Activated naive CD8-positive, alpha-beta T cell treated with anti-CD3 and anti-CD28 coated beads, Interleukin-2, amount 50 U/mL, for 24 hours (primary cell): ENCODE measurements at regions not wholly inside any gene's neighbourhood (a gene's known extent, or its start where the extent isn't known, plus 50 kb on each side); places are given as distances from the start of the nearest gene placed in this dataset.
"Not testable (repeated sequence)": the region's sequence is repeated elsewhere in the genome, so short reads cannot be mapped to it uniquely, and the experiment has no call there.

ENCODE experiments used
- ATAC-seq: fragments of 150-1000 bp; cut with Tn5 transposase; one replicate; pipeline ENCODE4 v1.10.0; 2021
- DNase-seq: peaks from one replicate; pipeline ENCODE4 v3.0.0; 2021
- H3K27ac Mint-ChIP-seq: one replicate; pipeline ENCODE4 v1.8.0; 2021; ENCODE audit warnings: mild to moderate bottlenecking, mixed read lengths
- H3K27me3 Mint-ChIP-seq: one replicate; pipeline ENCODE4 v1.8.0; 2021; ENCODE audit warnings: mixed read lengths
- H3K36me3 Mint-ChIP-seq: one replicate; pipeline ENCODE4 v1.8.0; 2021; ENCODE audit warnings: low read depth, mixed read lengths
- H3K4me1 Mint-ChIP-seq: one replicate; pipeline ENCODE4 v1.8.0; 2021; ENCODE audit warnings: mixed read lengths
- H3K4me3 Mint-ChIP-seq: one replicate; pipeline ENCODE4 v1.8.0; 2021; ENCODE audit warnings: mild to moderate bottlenecking, moderate library complexity, mixed read lengths
- H3K9me3 Mint-ChIP-seq: one replicate; pipeline ENCODE4 v1.8.0; 2021; ENCODE audit warnings: mixed read lengths

DNA sequence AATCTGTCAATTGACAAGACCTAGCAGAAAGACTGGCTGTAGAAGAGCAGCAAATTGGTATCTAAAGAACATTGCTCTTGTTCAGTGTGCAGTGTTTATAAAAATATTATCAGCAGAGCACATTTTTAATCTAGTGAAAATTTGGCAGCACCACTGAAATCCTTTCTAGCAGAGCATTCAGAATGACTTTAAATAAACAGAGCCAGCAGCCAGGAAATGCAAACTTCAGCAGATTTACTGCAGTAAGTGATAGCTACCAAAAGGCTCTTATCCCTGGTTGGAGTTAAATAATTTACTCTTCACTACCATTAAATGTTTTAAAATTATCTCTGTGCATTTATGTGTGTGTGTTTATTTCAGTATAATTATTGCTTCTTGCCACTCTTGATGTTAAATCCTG, 590.9 kb upstream of the CITED2 start:
- Mint-ChIP-seq H3K9me3 (no peaks in the 10 kb centered on the region), H3K27ac (no peak overlapping the region), H3K4me3 (no peak overlapping the region), H3K4me1 (peaks cover 1% of the 10 kb centered on the region), H3K36me3 (no peaks in the 10 kb centered on the region), H3K27me3 (peaks cover 5% of the 10 kb centered on the region)
- ATAC-seq (no peak), DNase-seq (no peak)

DNA sequence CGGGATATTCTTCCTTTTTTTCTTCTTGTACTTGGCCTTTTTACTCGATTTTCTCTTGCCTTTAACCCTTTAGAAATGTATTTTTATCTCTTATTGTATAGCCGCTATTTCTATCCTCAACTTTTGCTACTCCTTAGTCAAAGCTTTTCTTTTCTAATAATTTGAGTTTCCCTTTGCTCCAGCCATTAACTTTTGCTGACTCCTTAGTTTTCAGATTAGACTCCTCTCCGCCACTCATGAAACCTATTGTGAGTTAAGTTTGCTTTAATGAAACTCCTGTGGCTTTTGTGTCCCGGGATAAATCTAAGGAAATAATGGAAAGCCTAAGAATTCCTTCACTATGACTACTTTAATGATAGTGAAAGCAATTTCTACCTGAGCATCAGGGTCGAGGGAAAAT, 590.3 kb upstream of the CITED2 start:
- no peaks in the 10 kb centered on the region for H3K36me3 Mint-ChIP-seq
- no peaks in the 10 kb centered on the region for H3K4me1 Mint-ChIP-seq
- ATAC-seq (no peak), DNase-seq (no peak)
- peaks cover 2% of the 10 kb centered on the region for H3K27me3 Mint-ChIP-seq
- no peak overlapping the region for H3K27ac Mint-ChIP-seq
- no peaks in the 10 kb centered on the region for H3K9me3 Mint-ChIP-seq
- no peak overlapping the region for H3K4me3 Mint-ChIP-seq

DNA sequence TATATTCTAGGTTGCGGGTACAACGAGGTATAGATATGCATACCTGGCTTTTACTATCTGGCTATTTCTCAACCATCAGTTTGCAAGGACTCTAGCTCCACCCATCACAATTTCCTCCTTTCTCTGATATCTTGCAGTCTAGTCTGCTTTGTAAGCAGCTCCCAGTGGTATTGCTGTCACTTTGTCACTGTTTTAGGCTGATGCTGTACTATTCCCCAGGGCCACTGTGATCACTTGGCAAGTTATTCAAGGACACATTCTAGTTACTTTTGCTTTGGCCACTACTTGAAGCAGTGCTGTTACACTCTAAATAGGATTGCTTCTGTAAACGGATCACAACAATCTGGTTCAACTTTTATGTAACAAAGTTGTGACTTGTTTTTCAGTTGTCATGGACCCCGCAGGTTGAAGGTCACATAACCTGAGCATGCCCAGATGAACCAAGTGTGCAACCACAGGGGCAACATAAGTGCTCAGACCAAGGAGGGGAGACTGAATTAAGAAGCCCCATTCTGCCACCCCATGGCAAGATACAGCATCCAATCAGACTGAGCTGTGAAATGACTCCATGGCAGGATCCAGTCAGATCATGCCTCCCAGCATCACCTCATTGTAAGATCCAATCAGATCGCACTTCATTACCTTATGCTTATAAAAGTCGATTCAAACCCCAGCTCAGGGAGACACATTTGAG, 588.4 kb upstream of the CITED2 start:
- H3K4me3 Mint-ChIP-seq = no peak overlapping the region
- no peaks in the 10 kb centered on the region for H3K4me1 Mint-ChIP-seq
- H3K27ac Mint-ChIP-seq = no peak overlapping the region
- peaks cover 2% of the 10 kb centered on the region for H3K27me3 Mint-ChIP-seq
- no peaks in the 10 kb centered on the region for H3K36me3 Mint-ChIP-seq
- H3K9me3 Mint-ChIP-seq = no peaks in the 10 kb centered on the region
- DNase-seq = no peak
- ATAC-seq = no peak

DNA sequence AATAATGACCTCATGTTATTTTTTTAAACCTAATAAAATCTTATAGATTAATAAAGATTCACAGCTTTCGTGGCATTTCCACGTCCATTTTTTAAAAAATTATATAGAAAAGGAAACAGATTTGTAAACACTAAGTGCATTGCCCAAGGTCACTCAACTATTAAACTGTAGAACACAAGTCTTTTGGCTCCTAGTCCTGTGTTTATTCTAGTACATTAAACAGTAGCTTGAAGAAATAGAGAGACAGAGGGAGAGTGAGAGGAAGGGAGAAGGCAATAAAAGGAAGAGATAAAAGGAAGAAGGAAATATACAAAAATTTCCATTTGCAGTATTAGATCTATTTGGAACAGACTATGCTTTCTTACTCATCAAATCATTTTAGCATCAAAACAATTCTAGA, 586.7 kb upstream of the CITED2 start:
- no peak overlapping the region for H3K27ac Mint-ChIP-seq
- peaks cover 2% of the 10 kb centered on the region for H3K27me3 Mint-ChIP-seq
- no peaks in the 10 kb centered on the region for H3K36me3 Mint-ChIP-seq
- ATAC-seq (no peak), DNase-seq (no peak)
- H3K4me1 Mint-ChIP-seq = no peaks in the 10 kb centered on the region
- H3K9me3 Mint-ChIP-seq = no peaks in the 10 kb centered on the region
- no peak overlapping the region for H3K4me3 Mint-ChIP-seq

DNA sequence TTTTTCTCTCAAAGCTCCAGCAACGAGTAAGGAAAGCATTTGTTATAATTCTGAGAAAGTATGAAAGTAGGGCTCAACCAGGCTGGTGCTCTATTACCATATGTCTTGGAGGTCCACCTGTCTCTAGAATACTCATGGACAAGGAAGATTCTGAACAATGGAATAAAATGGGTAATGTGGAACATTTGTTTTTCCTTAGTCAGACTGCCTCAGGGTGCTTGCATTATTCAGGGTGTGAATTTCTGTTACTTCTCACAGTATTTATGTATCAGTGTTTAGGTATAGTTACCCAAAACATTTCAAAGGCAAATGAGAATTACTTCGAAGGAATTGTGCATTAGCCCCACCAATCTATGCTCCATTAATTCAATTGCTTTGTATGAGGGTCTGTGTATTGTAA, 586.2 kb upstream of the CITED2 start:
- H3K36me3 Mint-ChIP-seq = no peaks in the 10 kb centered on the region
- no peak for ATAC-seq
- no peaks in the 10 kb centered on the region for H3K9me3 Mint-ChIP-seq
- no peak overlapping the region for H3K27ac Mint-ChIP-seq
- no peaks in the 10 kb centered on the region for H3K4me1 Mint-ChIP-seq
- H3K4me3 Mint-ChIP-seq = no peak overlapping the region
- no peak for DNase-seq
- H3K27me3 Mint-ChIP-seq = peaks cover 2% of the 10 kb centered on the region

DNA sequence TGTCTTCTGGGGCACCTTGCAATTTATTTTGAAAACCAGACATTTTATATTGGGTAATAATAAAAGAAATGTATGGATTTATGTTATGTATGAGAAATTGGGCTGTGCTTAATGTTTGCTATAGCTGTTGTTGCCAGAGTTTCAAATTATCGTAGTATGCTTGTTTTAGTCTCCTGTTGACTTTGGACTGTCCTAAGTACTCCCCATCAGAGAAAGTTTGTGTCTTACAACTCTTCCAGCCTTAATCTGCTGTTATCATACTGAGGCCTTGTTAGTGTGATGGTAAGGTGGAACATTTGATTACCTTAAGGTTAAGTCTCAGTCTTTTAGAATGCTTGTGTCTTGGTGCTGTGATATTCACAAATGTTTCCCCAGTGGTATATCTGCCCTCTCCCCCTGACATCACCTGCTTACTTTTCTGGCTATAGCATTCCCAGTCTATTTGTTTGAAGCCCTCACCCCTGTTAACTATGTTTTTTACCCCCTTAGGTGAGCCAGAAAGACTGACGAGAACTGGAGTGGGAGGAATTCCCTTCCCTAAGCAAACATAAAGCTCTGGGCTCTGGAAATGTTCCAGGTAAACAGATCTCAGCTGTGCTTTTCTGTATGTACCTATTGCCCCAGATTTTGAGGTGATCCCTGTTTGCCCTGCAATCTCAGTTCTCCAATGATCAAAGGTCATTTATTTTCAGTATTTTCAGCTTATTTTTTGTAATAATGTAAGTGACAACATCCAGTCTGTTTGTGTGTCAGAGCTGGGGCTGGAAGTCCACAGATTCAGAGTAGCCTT, 581.1 kb upstream of the CITED2 start:
- H3K4me3 Mint-ChIP-seq = no peak overlapping the region
- H3K4me1 Mint-ChIP-seq = no peaks in the 10 kb centered on the region
- ATAC-seq (no peak), DNase-seq (no peak)
- H3K27ac Mint-ChIP-seq = no peak overlapping the region
- H3K9me3 Mint-ChIP-seq = peaks cover 12% of the 10 kb centered on the region
- no peaks in the 10 kb centered on the region for H3K36me3 Mint-ChIP-seq
- peaks cover 5% of the 10 kb centered on the region for H3K27me3 Mint-ChIP-seq

DNA sequence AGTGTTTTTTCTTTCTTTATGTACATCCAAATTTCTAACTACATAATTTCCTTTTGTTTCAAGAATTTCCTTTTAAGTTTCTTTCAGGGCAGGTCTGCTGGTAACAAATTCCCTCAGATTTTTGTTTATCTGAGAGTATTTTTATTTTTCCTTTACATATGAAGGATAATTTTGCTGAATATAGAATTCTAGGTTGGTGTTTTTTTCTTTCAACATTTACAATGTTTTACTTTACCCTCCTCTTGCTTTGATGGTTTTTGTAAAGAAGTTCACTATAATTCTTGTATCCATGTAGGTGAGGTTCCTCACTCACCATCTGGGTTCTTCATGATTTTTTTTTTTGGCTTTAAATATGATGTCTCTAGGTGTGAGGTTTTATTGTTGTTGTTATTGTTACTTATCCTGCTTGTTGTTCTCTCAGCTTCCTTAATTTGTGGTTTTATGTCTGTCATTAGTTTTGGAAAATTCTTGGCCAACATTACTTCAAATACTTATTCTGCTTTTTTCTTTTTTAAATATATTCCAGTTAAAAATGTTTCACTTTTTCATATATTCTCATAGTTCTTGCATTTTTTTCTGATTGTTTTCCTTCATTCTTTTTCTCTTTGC, 580.1 kb upstream of the CITED2 start:
- Mint-ChIP-seq H3K9me3 (peaks cover 12% of the 10 kb centered on the region), H3K4me3 (no peak overlapping the region), H3K27me3 (peaks cover 2% of the 10 kb centered on the region), H3K27ac (no peak overlapping the region), H3K36me3 (no peaks in the 10 kb centered on the region), H3K4me1 (no peaks in the 10 kb centered on the region)
- ATAC-seq (no peak), DNase-seq (no peak)

DNA sequence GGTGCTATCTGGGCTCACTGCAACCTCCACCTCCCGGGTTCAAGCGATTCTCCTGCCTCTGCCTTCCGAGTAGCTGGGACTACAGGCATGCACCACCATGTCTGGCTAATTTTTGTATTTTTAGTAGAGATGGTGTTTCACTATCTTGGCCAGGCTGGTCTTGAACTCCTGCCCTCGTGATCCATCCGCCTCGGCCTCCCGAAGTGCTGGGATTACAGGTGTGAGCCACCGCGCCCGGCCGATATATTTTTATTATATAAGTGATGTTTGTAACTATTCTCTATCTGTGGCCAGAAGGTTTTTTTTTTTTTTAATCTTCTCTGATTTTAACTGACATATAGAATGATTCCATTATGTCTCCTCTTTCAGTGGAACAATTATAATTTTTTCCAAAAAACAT, 579.3 kb upstream of the CITED2 start:
- H3K4me1 Mint-ChIP-seq, ATAC-seq, H3K27me3 Mint-ChIP-seq, DNase-seq, H3K27ac Mint-ChIP-seq, H3K36me3 Mint-ChIP-seq, H3K4me3 Mint-ChIP-seq: not testable (repeated sequence)
- H3K9me3 Mint-ChIP-seq = peaks cover 12% of the 10 kb centered on the region

DNA sequence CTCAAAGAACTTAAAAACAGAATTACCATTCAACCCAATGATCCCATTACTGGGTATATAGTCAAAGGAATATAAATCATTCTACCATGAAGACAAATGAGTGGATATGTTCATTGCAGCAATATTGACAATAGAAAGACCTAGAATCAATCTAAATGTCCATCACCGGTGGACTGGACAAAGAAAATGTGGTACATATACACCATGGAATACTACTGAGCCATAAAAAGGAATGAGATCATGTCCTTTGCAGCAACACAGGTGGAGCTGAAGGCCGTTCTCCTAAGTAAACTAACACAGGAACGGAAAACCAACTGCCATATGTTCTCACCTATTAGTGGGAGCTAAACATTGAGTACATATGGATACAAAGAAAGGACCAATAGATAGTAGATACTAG, 576.7 kb upstream of the CITED2 start:
- Mint-ChIP-seq H3K36me3 (no peaks in the 10 kb centered on the region), H3K9me3 (peaks cover 16% of the 10 kb centered on the region), H3K27ac (no peak overlapping the region), H3K27me3 (peaks cover 6% of the 10 kb centered on the region), H3K4me1 (no peaks in the 10 kb centered on the region), H3K4me3 (no peak overlapping the region)
- ATAC-seq (no peak), DNase-seq (no peak)

DNA sequence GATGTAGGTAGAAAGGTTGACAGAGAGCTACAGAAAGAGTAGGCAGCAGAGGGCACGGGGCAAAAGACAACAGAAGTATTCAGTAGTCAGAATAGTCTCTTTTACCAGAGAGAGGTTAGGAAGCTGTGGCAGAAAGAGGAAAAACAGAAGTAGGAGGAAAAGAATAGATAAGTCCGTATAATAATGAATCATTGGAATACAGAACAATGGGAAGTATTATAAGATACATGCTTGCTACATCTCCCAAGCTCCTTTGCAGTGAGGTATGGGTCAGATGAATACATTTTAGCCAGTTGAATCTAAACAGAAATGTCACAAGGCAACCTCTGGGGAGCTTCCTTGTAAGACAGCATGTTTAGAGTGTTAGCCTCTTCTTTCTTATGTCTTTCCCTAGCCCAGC, 570.5 kb upstream of the CITED2 start:
- Mint-ChIP-seq H3K27me3 (peaks cover 7% of the 10 kb centered on the region), H3K4me1 (peaks cover 8% of the 10 kb centered on the region)

DNA sequence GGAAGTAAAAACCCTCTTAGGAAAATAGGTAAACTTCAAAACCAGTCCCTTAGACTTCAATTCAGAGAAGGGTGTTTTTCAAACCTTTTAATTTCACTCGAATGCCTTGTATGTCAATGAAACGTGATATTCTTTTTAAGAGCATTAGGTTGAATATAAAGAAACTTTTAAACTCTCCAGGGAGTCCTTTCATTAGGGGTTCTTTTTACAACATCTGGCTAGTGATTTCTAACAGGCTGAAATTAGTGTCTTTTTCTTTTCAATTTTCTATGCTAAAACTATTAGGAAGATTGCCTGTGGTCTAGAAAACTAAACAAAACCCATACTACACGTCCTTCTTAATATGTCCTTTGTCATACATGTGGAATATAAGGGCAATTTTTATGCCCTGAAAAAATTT, 569.7 kb upstream of the CITED2 start:
- no peak overlapping the region for H3K4me3 Mint-ChIP-seq
- H3K27me3 Mint-ChIP-seq = peaks cover 7% of the 10 kb centered on the region
- H3K9me3 Mint-ChIP-seq = peaks cover 3% of the 10 kb centered on the region
- H3K36me3 Mint-ChIP-seq = no peaks in the 10 kb centered on the region
- H3K27ac Mint-ChIP-seq = no peak overlapping the region
- H3K4me1 Mint-ChIP-seq = peaks cover 8% of the 10 kb centered on the region
- ATAC-seq = no peak
- no peak for DNase-seq

More for the DNA sequence above, 570.5 kb upstream of the CITED2 start:
- H3K9me3 Mint-ChIP-seq = peaks cover 3% of the 10 kb centered on the region
- H3K36me3 Mint-ChIP-seq = no peaks in the 10 kb centered on the region
- ATAC-seq = no peak
- DNase-seq = no peak
- H3K4me3 Mint-ChIP-seq = no peak overlapping the region
- no peak overlapping the region for H3K27ac Mint-ChIP-seq

DNA sequence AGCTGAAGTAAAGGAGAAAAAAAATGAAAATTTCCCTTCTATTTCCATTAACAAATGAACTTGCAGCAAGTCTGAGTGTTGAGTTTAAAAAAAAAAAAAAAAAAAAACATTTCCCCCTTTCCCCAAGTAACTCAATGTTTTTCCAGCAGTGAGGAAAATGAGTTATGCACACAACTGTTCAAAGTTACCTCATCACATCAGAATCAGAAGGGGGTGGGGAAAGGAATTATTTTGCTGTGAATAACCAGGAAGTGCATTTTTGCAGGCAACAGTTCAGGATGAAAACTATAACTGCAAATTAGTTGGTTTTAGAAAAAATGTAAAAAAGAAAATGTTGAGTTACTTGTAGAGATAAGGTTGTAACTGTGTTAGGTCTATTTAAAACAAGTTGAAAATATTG, 568.9 kb upstream of the CITED2 start:
- H3K27me3 Mint-ChIP-seq = peaks cover 5% of the 10 kb centered on the region
- H3K27ac Mint-ChIP-seq = no peak overlapping the region
- no peak for DNase-seq

DNA sequence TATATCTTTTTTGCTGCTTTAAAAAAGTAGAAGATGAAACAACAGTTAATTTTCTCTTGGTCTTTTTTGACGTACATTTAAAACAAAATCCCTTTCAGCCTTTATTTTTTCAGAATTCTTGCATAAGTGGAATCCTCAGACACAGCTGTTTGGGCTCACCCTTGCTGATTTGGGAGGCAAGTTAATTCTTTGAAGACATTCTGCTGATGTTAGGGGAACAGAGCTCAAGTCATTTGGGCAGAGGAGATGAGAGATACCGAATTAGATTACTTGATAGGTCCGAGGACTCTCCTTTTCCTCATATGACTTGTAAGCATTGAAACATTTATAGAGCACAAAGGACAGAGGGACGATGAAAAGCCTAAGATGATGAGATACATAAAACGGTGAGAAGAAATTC, 567.9 kb upstream of the CITED2 start:
- Mint-ChIP-seq H3K27me3 (peaks cover 5% of the 10 kb centered on the region), H3K4me1 (peaks cover 8% of the 10 kb centered on the region), H3K4me3 (no peak overlapping the region), H3K36me3 (no peaks in the 10 kb centered on the region), H3K27ac (no peak overlapping the region), H3K9me3 (peaks cover 3% of the 10 kb centered on the region)
- ATAC-seq (no peak), DNase-seq (no peak)

More for the DNA sequence above, 568.9 kb upstream of the CITED2 start:
- Mint-ChIP-seq H3K4me3 (no peak overlapping the region), H3K36me3 (no peaks in the 10 kb centered on the region), H3K9me3 (peaks cover 3% of the 10 kb centered on the region), H3K4me1 (peaks cover 8% of the 10 kb centered on the region)
- no peak for ATAC-seq

DNA sequence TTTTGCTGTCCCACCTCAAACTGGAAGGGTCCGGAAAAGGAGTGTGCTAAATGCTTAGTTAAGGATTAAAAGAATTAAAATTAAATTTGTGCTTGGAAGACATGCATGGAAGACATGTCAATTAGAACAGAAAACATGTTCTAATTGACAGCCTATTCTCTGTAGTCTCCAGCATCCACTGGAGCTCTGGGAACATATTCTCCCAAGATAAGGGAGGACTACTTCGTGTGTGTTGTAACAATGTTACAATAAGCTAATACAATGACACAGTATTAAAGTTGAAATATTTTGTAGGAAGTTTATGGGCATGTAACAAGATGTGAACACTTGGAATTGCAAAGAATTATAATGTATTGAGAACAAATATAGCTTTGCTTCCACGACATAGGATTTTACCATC, 567.4 kb upstream of the CITED2 start:
- no peak for DNase-seq
- Mint-ChIP-seq H3K4me3 (no peak overlapping the region), H3K36me3 (no peaks in the 10 kb centered on the region), H3K9me3 (peaks cover 3% of the 10 kb centered on the region), H3K27me3 (peaks cover 5% of the 10 kb centered on the region), H3K27ac (no peak overlapping the region), H3K4me1 (peaks cover 8% of the 10 kb centered on the region)
- ATAC-seq = no peak
